ENCODE measurements at regions not wholly inside any gene's neighbourhood (a gene's known extent, or its start where the extent isn't known, plus 50 kb on each side); places are given as distances from the start of the nearest gene placed in this dataset.

GRCh38 chr13:111637365-111637764 is 316.9 kb downstream of the TEX29 start:
- no peak for DNase-seq (ENCODE audit: low read depth in 2 of 3, low spot score in 1 of 3)

GRCh38 chr13:111638233-111638632 is 317.8 kb downstream of the TEX29 start:
- DNase-seq (ENCODE audit: low read depth in 2 of 3, low spot score in 1 of 3): no peak

GRCh38 chr13:111639196-111639705 is 318.8 kb downstream of the TEX29 start:
- no peak for DNase-seq (ENCODE audit: low read depth in 2 of 3, low spot score in 1 of 3)

GRCh38 chr13:111640006-111640405 is 319.6 kb downstream of the TEX29 start:
- DNase-seq (ENCODE audit: low read depth in 2 of 3, low spot score in 1 of 3): no peak

GRCh38 chr13:111640476-111640875 is 320.0 kb downstream of the TEX29 start:
- no peak for DNase-seq (ENCODE audit: low read depth in 2 of 3, low spot score in 1 of 3)

GRCh38 chr13:111642156-111642767 is 321.8 kb downstream of the TEX29 start:
- no peak for DNase-seq (ENCODE audit: low read depth in 2 of 3, low spot score in 1 of 3)

- DNase-seq (ENCODE audit: low read depth in 2 of 3, low spot score in 1 of 3): no peak
Observed at GRCh38 chr13:111644750-111645149, 324.3 kb downstream of the TEX29 start.

GRCh38 chr13:111645198-111645597 is 324.8 kb downstream of the TEX29 start:
- no peak for DNase-seq (ENCODE audit: low read depth in 2 of 3, low spot score in 1 of 3)

- no peak for DNase-seq (ENCODE audit: low read depth in 2 of 3, low spot score in 1 of 3)
Observed at GRCh38 chr13:111645598-111646455, 325.4 kb downstream of the TEX29 start.

GRCh38 chr13:111646456-111646855 is 326.0 kb downstream of the TEX29 start:
- no peak for DNase-seq (ENCODE audit: low read depth in 2 of 3, low spot score in 1 of 3)

GRCh38 chr13:111648885-111649284 is 328.4 kb downstream of the TEX29 start:
- no peak for DNase-seq (ENCODE audit: low read depth in 2 of 3, low spot score in 1 of 3)

GRCh38 chr13:111650626-111651025 is 330.2 kb downstream of the TEX29 start:
- DNase-seq (ENCODE audit: low read depth in 2 of 3, low spot score in 1 of 3): no peak

- DNase-seq (ENCODE audit: low read depth in 2 of 3, low spot score in 1 of 3): no peak
Observed at GRCh38 chr13:111652676-111653075, 332.2 kb downstream of the TEX29 start.

- no peak for DNase-seq (ENCODE audit: low read depth in 2 of 3, low spot score in 1 of 3)
Observed at GRCh38 chr13:111654531-111654930, 334.1 kb downstream of the TEX29 start.

- DNase-seq (ENCODE audit: low read depth in 2 of 3, low spot score in 1 of 3): no peak
Observed at GRCh38 chr13:111656439-111656838, 336.0 kb downstream of the TEX29 start.

GRCh38 chr13:111657013-111657412 is 336.6 kb downstream of the TEX29 start:
- no peak for DNase-seq (ENCODE audit: low read depth in 2 of 3, low spot score in 1 of 3)

GRCh38 chr13:111658145-111659100 is 338.0 kb downstream of the TEX29 start:
- no peak for DNase-seq (ENCODE audit: low read depth in 2 of 3, low spot score in 1 of 3)

- no peak for DNase-seq (ENCODE audit: low read depth in 2 of 3, low spot score in 1 of 3)
Observed at GRCh38 chr13:111659219-111659775, 338.9 kb downstream of the TEX29 start.

- DNase-seq (ENCODE audit: low read depth in 2 of 3, low spot score in 1 of 3): no peak
Observed at GRCh38 chr13:111659842-111660241, 339.4 kb downstream of the TEX29 start.

GRCh38 chr13:111661052-111661451 is 340.6 kb downstream of the TEX29 start:
- DNase-seq (ENCODE audit: low read depth in 2 of 3, low spot score in 1 of 3): no peak

- no peak for DNase-seq (ENCODE audit: low read depth in 2 of 3, low spot score in 1 of 3)
Observed at GRCh38 chr13:111661776-111662175, 341.3 kb downstream of the TEX29 start.

Data from stimulated activated CD4-positive, alpha-beta T cell treated with anti-CD3 and anti-CD28 coated beads, Interleukin-12 subunit alpha, Interleukin-12 subunit beta, amount 100 ng/mL, for 48 hours (primary cell).